HCT116 (cell line): ENCODE measurements at regions not wholly inside any gene's neighbourhood (a gene's known extent, or its start where the extent isn't known, plus 50 kb on each side); places are given as distances from the start of the nearest gene placed in this dataset.

Experiments
- ATAC-seq: fragments of 200-7000 bp; cut with Tn5 transposase; 2 replicates; pipeline ENCODE4 v1.9.1; 2020; ENCODE audit warnings: mild to moderate bottlenecking, moderate library complexity
- BruUV-seq: library from RNA; stranded (reverse); fragments of 400-500 nt; replicated peaks from 2 replicates; lab custom pipeline; 2021; lab: Mats Ljungman, UMichigan
- CTCF ChIA-PET: fragments of 300-600 bp; sonication (Branson Sonifier 250); formaldehyde crosslinking; loops from one replicate; lab custom pipeline; 2021; ENCODE audit warnings: antibody characterized with exemption; lab: Charles Lee
- POLR2A ChIA-PET: fragments of 300-600, 350-600 bp; sonication (Branson Sonifier 250); formaldehyde crosslinking; loops from one replicate; lab custom pipeline; 2021; ENCODE audit warnings: antibody characterized with exemption; lab: Charles Lee
- RAD21 ChIA-PET, 2 experiments: fragments of 300-600 bp; sonication (Branson Sonifier 250); formaldehyde crosslinking; loops; one replicate each; lab custom pipeline; 2023; ENCODE audit warnings: low total read pairs in 2 of 2; ENCODE audit not compliant: uncharacterized antibody in 2 of 2, unreplicated experiment in 2 of 2, low non-redundant PET in 1 of 2; lab: Charles Lee
- DNase-seq: peaks from one replicate; pipeline ENCODE4 v3.0.0-alpha.2; 2010; ENCODE audit warnings: low read depth, low spot score
- H2AFZ ChIP-seq: fragments of 200-600 bp; shearing (Covaris generic), sonication (generic); 2 replicates; pipeline ENCODE4 v1.6.1; 2017; ENCODE audit warnings: low read depth, mixed run types, mixed read lengths, antibody characterized with exemption, low read length; ENCODE audit not compliant: poor library complexity, severe bottlenecking
- H3K27ac ChIP-seq: 2 replicates; pipeline ENCODE4 v1.5.1; 2012; ENCODE audit warnings: low read depth, low read length
- H3K27me3 ChIP-seq: fragments of 200-600 bp; sonication (generic); 2 replicates; pipeline ENCODE4 v1.6.1; 2016; ENCODE audit warnings: mixed run types, low read length, mixed read lengths; ENCODE audit not compliant: insufficient read depth
- H3K36me3 ChIP-seq, 2 experiments: fragments of 200-500 bp in 1 of 2; fragments of 200-600 bp in 1 of 2; sonication (Bioruptor generic) in 1 of 2; sonication (generic) in 1 of 2; 2 replicates each; pipeline versions ENCODE4 v1.5.1 to v1.6.1; 2014 to 2016; ENCODE audit warnings: low read length in 2 of 2, inconsistent platforms in 1 of 2, mixed read lengths in 1 of 2, mixed run types in 1 of 2; ENCODE audit not compliant: insufficient read depth in 2 of 2, control insufficient read depth in 1 of 2
- H3K4me1 ChIP-seq, 2 experiments: fragments of 200-600 bp in 1 of 2; sonication (generic) in 1 of 2; 2 replicates each; pipeline versions ENCODE4 v1.5.1 to v1.6.1; 2012 to 2017; ENCODE audit warnings: low read length in 2 of 2, inconsistent platforms in 1 of 2, mild to moderate bottlenecking in 1 of 2, mixed read lengths in 1 of 2, mixed run types in 1 of 2, moderate library complexity in 1 of 2; ENCODE audit not compliant: insufficient read depth in 2 of 2, control insufficient read depth in 1 of 2
- H3K4me2 ChIP-seq: fragments of 200-600 bp; sonication (generic); 2 replicates; pipeline ENCODE4 v1.6.1; 2017; ENCODE audit warnings: mixed run types, low read length, mixed read lengths
- H3K4me3 ChIP-seq, 2 experiments: fragments of 200-600 bp in 1 of 2; sonication (generic) in 1 of 2; replicated peaks in 1 of 2; 2 replicates each; pipeline ENCODE4 v1.5.1; 2011 to 2016; ENCODE audit warnings: low read length in 2 of 2, control low read depth in 1 of 2, low read depth in 1 of 2, mild to moderate bottlenecking in 1 of 2, mixed read lengths in 1 of 2, mixed run types in 1 of 2
- H3K79me2 ChIP-seq: fragments of 200-600 bp; sonication (generic); 2 replicates; pipeline ENCODE4 v1.6.1; 2017; ENCODE audit warnings: mild to moderate bottlenecking, mixed run types, low read length, moderate library complexity, mixed read lengths; ENCODE audit not compliant: insufficient read depth
- H3K9ac ChIP-seq: fragments of 200-600 bp; sonication (generic); 2 replicates; pipeline ENCODE4 v1.6.1; 2016; ENCODE audit warnings: low read length, mixed read lengths
- H3K9me2 ChIP-seq: fragments of 200-600 bp; sonication (generic), shearing (Covaris generic); 2 replicates; pipeline ENCODE4 v1.6.1; 2017; ENCODE audit warnings: mixed run types, mild to moderate bottlenecking, moderate library complexity; ENCODE audit not compliant: insufficient read depth
- H3K9me3 ChIP-seq, 2 experiments: fragments of 200-500 bp in 1 of 2; fragments of 200-600 bp in 1 of 2; sonication (Bioruptor generic) in 1 of 2; sonication (generic) in 1 of 2; 2 replicates each; pipeline ENCODE4 v1.6.1; 2014 to 2017; ENCODE audit warnings: low read length in 2 of 2, mixed read lengths in 2 of 2, inconsistent platforms in 1 of 2, low read depth in 1 of 2, mild to moderate bottlenecking in 1 of 2, mixed run types in 1 of 2, moderate library complexity in 1 of 2; ENCODE audit not compliant: control insufficient read depth in 1 of 2, insufficient read depth in 1 of 2
- H4K20me1 ChIP-seq: fragments of 200-600 bp; sonication (generic), shearing (Covaris generic); 2 replicates; pipeline ENCODE4 v1.6.1; 2017; ENCODE audit warnings: mixed run types, mild to moderate bottlenecking, moderate library complexity; ENCODE audit not compliant: insufficient read depth
- ATF3 ChIP-seq: IDR thresholded peaks from 2 replicates; pipeline ENCODE4 v1.6.1; 2012
- CBX3 ChIP-seq: IDR thresholded peaks from 2 replicates; pipeline ENCODE4 v1.6.1; 2012; ENCODE audit warnings: low read depth
- CTCF ChIP-seq, 3 experiments: fragments of 200-600 bp in 1 of 3; sonication (generic) in 1 of 3; IDR thresholded peaks in 2 of 3; conservative IDR thresholded peaks in 1 of 3; 2 replicates each; pipeline ENCODE4 v1.5.1; 2012 to 2017; ENCODE audit warnings: low read depth in 2 of 3, low read length in 2 of 3, antibody characterized with exemption in 1 of 3, borderline replicate concordance in 1 of 3, control low read depth in 1 of 3, mild to moderate bottlenecking in 1 of 3, mixed read lengths in 1 of 3, mixed run types in 1 of 3, moderate library complexity in 1 of 3; ENCODE audit not compliant: insufficient read depth in 1 of 3
- EGR1 ChIP-seq: IDR thresholded peaks from 2 replicates; pipeline ENCODE4 v1.6.1; 2012; ENCODE audit warnings: low read depth
- EZH2 ChIP-seq: fragments of 200-600 bp; sonication (generic); IDR thresholded peaks from 2 replicates; pipeline ENCODE4 v1.6.1; 2017; ENCODE audit warnings: antibody characterized with exemption, mixed run types
- FOSL1 ChIP-seq: IDR thresholded peaks from 2 replicates; pipeline ENCODE4 v1.6.1; 2012; ENCODE audit warnings: low read depth
- JUND ChIP-seq: IDR thresholded peaks from 2 replicates; pipeline ENCODE4 v1.6.1; 2012
- MAX ChIP-seq: IDR thresholded peaks from 2 replicates; pipeline ENCODE4 v1.6.1; 2012
- POLR2A ChIP-seq: IDR thresholded peaks from 2 replicates; pipeline ENCODE4 v1.7.0; 2011; ENCODE audit warnings: borderline replicate concordance; ENCODE audit not compliant: insufficient read depth, insufficient read length; ENCODE audit errors: extremely low read depth
- SP1 ChIP-seq: IDR thresholded peaks from 2 replicates; pipeline ENCODE4 v1.6.1; 2012; ENCODE audit warnings: low read depth
- ZNF274 ChIP-seq: fragments of 200-500 bp; sonication (Bioruptor generic); IDR thresholded peaks from 2 replicates; pipeline ENCODE4 v1.6.1; 2014; ENCODE audit warnings: mild to moderate bottlenecking, low read depth, low read length, inconsistent platforms
- intact Hi-C: fragments of 100-400 bp; cut with micrococcal nuclease; formaldehyde crosslinking; loops from 2 replicates; pipeline ENCODE4 v1.10.0; 2022

- Histone ChIP-seq H3K79me2 (no peaks in the 10 kb centered on the region), H3K4me2 (no peak overlapping the region), H2AFZ (no peak overlapping the region), H3K9me3 (no peaks in the 10 kb centered on the region), H3K4me1 (no peaks in the 10 kb centered on the region), H3K36me3 (no peaks in the 10 kb centered on the region), H3K4me3 (no peak overlapping the region), H3K9ac (no peak overlapping the region), H3K9me2 (no peaks in the 10 kb centered on the region), H4K20me1 (no peaks in the 10 kb centered on the region), H3K27ac (no peak overlapping the region), H3K27me3 (no peaks in the 10 kb centered on the region)
- ATAC-seq (peak; percentile 42; the same call in 1 of the 2 replicates), DNase-seq (no peak)
- TF ChIP-seq ZNF274 = no peak
- TF ChIP-seq POLR2A = no peak
- no peak for TF ChIP-seq SP1
- no peak for TF ChIP-seq CTCF (IDR thresholded peaks at IDR 0.05 in 2 of 3, conservative IDR thresholded peaks at IDR 0.05 in 1 of 3; ENCODE audit: borderline replicate concordance in 1 of 3, insufficient read depth in 1 of 3, low read depth in 2 of 3, low read length in 2 of 3)
- no peak for TF ChIP-seq FOSL1
- no peak for TF ChIP-seq JUND
- no peak for TF ChIP-seq EZH2
- TF ChIP-seq MAX = no peak
- TF ChIP-seq ATF3 = no peak
- no peak for TF ChIP-seq CBX3
- no peak for TF ChIP-seq EGR1
- ChIA-PET RAD21 (no interaction called here), POLR2A (no interaction called here), CTCF (no interaction called here)
- no TSS peak for BruUV-seq
- intact Hi-C loops = no loop called here
Observed at GRCh38 chr5:112668016-112668415, 69.7 kb upstream of the APC start.
